ENCODE measurements at regions not wholly inside any gene's neighbourhood (a gene's known extent, or its start where the extent isn't known, plus 50 kb on each side); places are given as distances from the start of the nearest gene placed in this dataset.

GRCh38 chr2:139383532-139383931 lies 603.3 kb upstream of the NXPH2 start:
- H3K4me3 ChIP-seq (ENCODE audit: low read depth, low read length), result no peak overlapping the region
- no peak for DNase-seq (ENCODE audit: low read depth)

GRCh38 chr2:139380051-139380450 lies 599.9 kb upstream of the NXPH2 start:
- no peak for DNase-seq (ENCODE audit: low read depth)
- H3K4me3 ChIP-seq (ENCODE audit: low read depth, low read length), result no peak overlapping the region

GRCh38 chr2:139378373-139378772 lies 598.2 kb upstream of the NXPH2 start:
- H3K4me3 ChIP-seq (ENCODE audit: low read depth, low read length), result no peak overlapping the region
- DNase-seq (ENCODE audit: low read depth), result no peak

- DNase-seq (ENCODE audit: low read depth), result no peak
- H3K4me3 ChIP-seq (ENCODE audit: low read depth, low read length), result no peak overlapping the region
Measured at GRCh38 chr2:139374296-139374850, 594.2 kb upstream of the NXPH2 start.

GRCh38 chr2:139369423-139370409 lies 589.5 kb upstream of the NXPH2 start:
- no peak for DNase-seq (ENCODE audit: low read depth)
- no peak overlapping the region for H3K4me3 ChIP-seq (ENCODE audit: low read depth, low read length)

GRCh38 chr2:139367416-139367815 lies 587.2 kb upstream of the NXPH2 start:
- DNase-seq (ENCODE audit: low read depth), result no peak
- H3K4me3 ChIP-seq (ENCODE audit: low read depth, low read length), result no peak overlapping the region

- DNase-seq (ENCODE audit: low read depth), result no peak
- no peak overlapping the region for H3K4me3 ChIP-seq (ENCODE audit: low read depth, low read length)
Measured at GRCh38 chr2:139366681-139367080, 586.5 kb upstream of the NXPH2 start.

GRCh38 chr2:139365189-139365588 lies 585.0 kb upstream of the NXPH2 start:
- no peak overlapping the region for H3K4me3 ChIP-seq (ENCODE audit: low read depth, low read length)
- DNase-seq (ENCODE audit: low read depth), result no peak

GRCh38 chr2:139360654-139361053 lies 580.5 kb upstream of the NXPH2 start:
- no peak overlapping the region for H3K4me3 ChIP-seq (ENCODE audit: low read depth, low read length)
- DNase-seq (ENCODE audit: low read depth), result no peak

GRCh38 chr2:139359818-139360217 lies 579.6 kb upstream of the NXPH2 start:
- DNase-seq (ENCODE audit: low read depth), result no peak
- H3K4me3 ChIP-seq (ENCODE audit: low read depth, low read length), result no peak overlapping the region

GRCh38 chr2:139357972-139358371 lies 577.8 kb upstream of the NXPH2 start:
- H3K4me3 ChIP-seq (ENCODE audit: low read depth, low read length), result no peak overlapping the region
- no peak for DNase-seq (ENCODE audit: low read depth)

- no peak for DNase-seq (ENCODE audit: low read depth)
Measured at GRCh38 chr2:139354518-139354917, 574.3 kb upstream of the NXPH2 start.

GRCh38 chr2:139353874-139354273 lies 573.7 kb upstream of the NXPH2 start:
- H3K4me3 ChIP-seq (ENCODE audit: low read depth, low read length), result no peak overlapping the region
- no peak for DNase-seq (ENCODE audit: low read depth)

More at GRCh38 chr2:139354518-139354917, 574.3 kb upstream of the NXPH2 start:
- no peak overlapping the region for H3K4me3 ChIP-seq (ENCODE audit: low read depth, low read length)

GRCh38 chr2:139317259-139317658 lies 537.1 kb upstream of the NXPH2 start:
- no peak overlapping the region for H3K4me3 ChIP-seq (ENCODE audit: low read depth, low read length)
- no peak for DNase-seq (ENCODE audit: low read depth)

GRCh38 chr2:139314059-139314458 lies 533.9 kb upstream of the NXPH2 start:
- no peak for DNase-seq (ENCODE audit: low read depth)
- no peak overlapping the region for H3K4me3 ChIP-seq (ENCODE audit: low read depth, low read length)

- DNase-seq (ENCODE audit: low read depth), result no peak
- H3K4me3 ChIP-seq (ENCODE audit: low read depth, low read length), result no peak overlapping the region
Measured at GRCh38 chr2:139296672-139297209, 516.6 kb upstream of the NXPH2 start.

GRCh38 chr2:139293992-139294548 lies 513.9 kb upstream of the NXPH2 start:
- no peak overlapping the region for H3K4me3 ChIP-seq (ENCODE audit: low read depth, low read length)
- no peak for DNase-seq (ENCODE audit: low read depth)

GRCh38 chr2:139281124-139281523 lies 500.9 kb upstream of the NXPH2 start:
- no peak overlapping the region for H3K4me3 ChIP-seq (ENCODE audit: low read depth, low read length)
- no peak for DNase-seq (ENCODE audit: low read depth)

GRCh38 chr2:139271879-139272278 lies 491.7 kb upstream of the NXPH2 start:
- DNase-seq (ENCODE audit: low read depth), result no peak
- H3K4me3 ChIP-seq (ENCODE audit: low read depth, low read length), result no peak overlapping the region

GRCh38 chr2:139271149-139271548 lies 491.0 kb upstream of the NXPH2 start:
- no peak overlapping the region for H3K4me3 ChIP-seq (ENCODE audit: low read depth, low read length)
- DNase-seq (ENCODE audit: low read depth), result no peak
